IMR-90 (cell line): ENCODE measurements at regions not wholly inside any gene's neighbourhood (a gene's known extent, or its start where the extent isn't known, plus 50 kb on each side); places are given as distances from the start of the nearest gene placed in this dataset.
"Not testable (repeated sequence)": the region's sequence is repeated elsewhere in the genome, so short reads cannot be mapped to it uniquely, and the experiment has no call there.

ENCODE experiments used
- ATAC-seq: fragments of 200-7000 bp; cut with Tn5 transposase; 2 replicates; pipeline ENCODE4 v1.9.1; 2020; ENCODE audit warnings: low read depth, mild to moderate bottlenecking, moderate library complexity
- BruUV-seq: library from RNA; stranded (reverse); fragments of 400-500 nt; replicated peaks from 2 replicates; lab custom pipeline; 2021; lab: Mats Ljungman, UMichigan
- CTCF ChIA-PET: fragments of 300-600 bp; formaldehyde crosslinking; extraction: SDS; loops from one replicate; lab custom pipeline; 2021; ENCODE audit warnings: antibody characterized with exemption; lab: Yijun Ruan, JAX
- POLR2A ChIA-PET: fragments of 300-600 bp; sonication (Branson Sonifier 250); formaldehyde crosslinking; loops from one replicate; lab custom pipeline; 2022; ENCODE audit warnings: antibody characterized with exemption; ENCODE audit not compliant: unreplicated experiment; lab: Charles Lee
- DNase-seq: peaks from one replicate; pipeline ENCODE4 v3.0.0; 2013
- H2AFZ ChIP-seq: replicated peaks from 2 replicates; pipeline ENCODE3; 2013; ENCODE audit warnings: low read length, mild to moderate bottlenecking; ENCODE audit not compliant: poor library complexity
- H2AK5ac ChIP-seq: 2 replicates; pipeline ENCODE4 v1.6.1; 2013; ENCODE audit warnings: low read depth, low read length, inconsistent platforms
- H2AK9ac ChIP-seq: replicated peaks from 2 replicates; pipeline ENCODE3; 2013; ENCODE audit warnings: mild to moderate bottlenecking, low read depth, low read length, moderate library complexity; ENCODE audit not compliant: poor library complexity
- H2BK120ac ChIP-seq: 2 replicates; pipeline ENCODE4 v1.6.1; 2013; ENCODE audit warnings: low read depth, low read length, inconsistent platforms
- H2BK15ac ChIP-seq: 3 replicates; pipeline ENCODE4 v1.6.1; 2013; ENCODE audit warnings: low read depth, low read length, inconsistent platforms
- H2BK20ac ChIP-seq: 2 replicates; pipeline ENCODE4 v1.6.1; 2013; ENCODE audit warnings: low read depth, mild to moderate bottlenecking, inconsistent platforms, low read length, moderate library complexity
- H2BK5ac ChIP-seq: 2 replicates; pipeline ENCODE4 v1.6.1; 2013; ENCODE audit warnings: mild to moderate bottlenecking, low read depth, low read length, inconsistent platforms; ENCODE audit not compliant: poor library complexity, severe bottlenecking
- H3K14ac ChIP-seq: replicated peaks from 2 replicates; pipeline ENCODE4 v1.6.1; 2013; ENCODE audit warnings: low read depth, low read length, inconsistent platforms
- H3K18ac ChIP-seq: 2 replicates; pipeline ENCODE4 v1.6.1; 2013; ENCODE audit warnings: low read depth, low read length, control low read depth
- H3K23ac ChIP-seq: 2 replicates; pipeline ENCODE4 v1.6.1; 2013; ENCODE audit warnings: low read depth, low read length, inconsistent platforms
- H3K27ac ChIP-seq: 2 replicates; pipeline ENCODE4 v1.5.1; 2013; ENCODE audit warnings: mild to moderate bottlenecking, control low read depth, low read length; ENCODE audit not compliant: insufficient read depth
- H3K27me3 ChIP-seq: 2 replicates; pipeline ENCODE4 v1.6.1; 2013; ENCODE audit warnings: low read length; ENCODE audit not compliant: control insufficient read depth, insufficient read depth
- H3K36me3 ChIP-seq: 2 replicates; pipeline ENCODE4 v1.6.1; 2013; ENCODE audit warnings: low read length, mixed read lengths; ENCODE audit not compliant: control insufficient read depth, insufficient read depth
- H3K4ac ChIP-seq: 2 replicates; pipeline ENCODE4 v1.6.1; 2013; ENCODE audit warnings: low read depth, low read length, inconsistent platforms
- H3K4me1 ChIP-seq: 2 replicates; pipeline ENCODE4 v1.6.1; 2013; ENCODE audit warnings: low read length, mixed read lengths; ENCODE audit not compliant: control insufficient read depth, insufficient read depth
- H3K4me2 ChIP-seq: 2 replicates; pipeline ENCODE4 v1.6.1; 2013; ENCODE audit warnings: low read depth, mild to moderate bottlenecking, control low read depth, low read length, moderate library complexity
- H3K4me3 ChIP-seq: 2 replicates; pipeline ENCODE4 v1.5.1; 2013; ENCODE audit warnings: low read depth, mild to moderate bottlenecking, control low read depth, low read length, moderate library complexity; ENCODE audit not compliant: insufficient read depth
- H3K56ac ChIP-seq: 2 replicates; pipeline ENCODE4 v1.6.1; 2013; ENCODE audit warnings: low read length, inconsistent platforms; ENCODE audit not compliant: insufficient read depth; ENCODE audit errors: extremely low read depth
- H3K79me1 ChIP-seq, 2 experiments: 2 replicates each; pipeline ENCODE4 v1.6.1; 2013; ENCODE audit warnings: low read length in 2 of 2, inconsistent platforms in 1 of 2, low read depth in 1 of 2
- H3K9ac ChIP-seq: 2 replicates; pipeline ENCODE4 v1.6.1; 2013; ENCODE audit warnings: low read depth, low read length, control low read depth
- H3K9me1 ChIP-seq: 2 replicates; pipeline ENCODE4 v1.6.1; 2013; ENCODE audit warnings: low read length, inconsistent platforms; ENCODE audit not compliant: insufficient read depth
- H3K9me3 ChIP-seq: 2 replicates; pipeline ENCODE4 v1.6.1; 2013; ENCODE audit warnings: low read length; ENCODE audit not compliant: control insufficient read depth, insufficient read depth
- H4K20me1 ChIP-seq: 2 replicates; pipeline ENCODE4 v1.6.1; 2013; ENCODE audit warnings: low read length, inconsistent platforms; ENCODE audit not compliant: insufficient read depth
- H4K5ac ChIP-seq: 2 replicates; pipeline ENCODE4 v1.6.1; 2013; ENCODE audit warnings: mild to moderate bottlenecking, low read depth, low read length, control low read depth
- H4K8ac ChIP-seq, 2 experiments: 2 replicates each; pipeline ENCODE4 v1.6.1; 2013; ENCODE audit warnings: low read depth in 2 of 2, low read length in 2 of 2, control low read depth in 1 of 2, inconsistent platforms in 1 of 2
- H4K91ac ChIP-seq: 2 replicates; pipeline ENCODE4 v1.6.1; 2013; ENCODE audit warnings: low read depth, low read length, inconsistent platforms; ENCODE audit not compliant: insufficient read depth
- WGBS, 2 experiments: methylation state at CpG; one replicate each; pipeline versions ENCODE4 v1.1.5 to v1.1.7; 2013; ENCODE audit warnings: missing lambda C conversion rate in 2 of 2; ENCODE audit not compliant: insufficient read length in 1 of 2; ENCODE audit errors: extremely low coverage in 2 of 2; 5-methylcytosine and 5-hydroxymethylcytosine counted together
- dilution Hi-C: fragments of 300-500 bp; cut with HindIII; formaldehyde crosslinking; loops from one replicate; pipeline ENCODE4 v1.14.3; 2018; ENCODE audit warnings: low sequenced_read_pairs; ENCODE audit not compliant: unreplicated experiment
- in situ Hi-C: fragments of 300-500 bp; cut with MboI; formaldehyde crosslinking; loops from 3 replicates; pipeline ENCODE4 v1.14.3; 2019; ENCODE audit warnings: low sequenced_read_pairs, inconsistent platforms, mixed read lengths
- intact Hi-C: fragments of 100-400 bp; cut with micrococcal nuclease; formaldehyde crosslinking; loops from 2 replicates; pipeline ENCODE4 v1.10.0; 2022

- WGBS, 2 experiments = no CpG with 5 or more reads among the region's 1 CpG
- H3K4me2 ChIP-seq, H4K20me1 ChIP-seq, H3K27ac ChIP-seq, BruUV-seq, H2BK5ac ChIP-seq, H3K4me1 ChIP-seq, H3K9me3 ChIP-seq, H2AK5ac ChIP-seq, H3K4ac ChIP-seq, H3K23ac ChIP-seq, H4K91ac ChIP-seq, ATAC-seq, H3K79me1 ChIP-seq, in situ Hi-C loops, H3K56ac ChIP-seq, H3K14ac ChIP-seq, intact Hi-C loops, DNase-seq, H4K5ac ChIP-seq, H3K9ac ChIP-seq, H3K9me1 ChIP-seq, H2AK9ac ChIP-seq, H2BK20ac ChIP-seq, H2BK120ac ChIP-seq, H3K27me3 ChIP-seq, POLR2A ChIA-PET, H3K18ac ChIP-seq, H2AFZ ChIP-seq, H3K4me3 ChIP-seq, H3K36me3 ChIP-seq, CTCF ChIA-PET, H4K8ac ChIP-seq, H2BK15ac ChIP-seq, dilution Hi-C loops: not testable (repeated sequence)
Observed at GRCh38 chr22:16689358-16689757, 96.7 kb upstream of the CCT8L2 start.

GRCh38 chr22:16681290-16681689 is 88.7 kb upstream of the CCT8L2 start:
- H3K4me1 ChIP-seq, H3K9ac ChIP-seq, ATAC-seq, H3K14ac ChIP-seq, BruUV-seq, H3K27me3 ChIP-seq, H3K79me1 ChIP-seq, H3K18ac ChIP-seq, H3K23ac ChIP-seq, H4K20me1 ChIP-seq, H2AK5ac ChIP-seq, H3K56ac ChIP-seq, H3K4me3 ChIP-seq, H3K27ac ChIP-seq, H2BK15ac ChIP-seq, H3K36me3 ChIP-seq, in situ Hi-C loops, H3K4me2 ChIP-seq, H2AFZ ChIP-seq, H2BK20ac ChIP-seq, H3K9me3 ChIP-seq, H4K5ac ChIP-seq, H2AK9ac ChIP-seq, H2BK5ac ChIP-seq, H3K4ac ChIP-seq, H2BK120ac ChIP-seq, H3K9me1 ChIP-seq, dilution Hi-C loops, intact Hi-C loops, DNase-seq, POLR2A ChIA-PET, H4K91ac ChIP-seq, H4K8ac ChIP-seq: not testable (repeated sequence)
- WGBS, 2 experiments = no CpG with 5 or more reads among the region's 1 CpG
- CTCF ChIA-PET = interaction anchor here (0.7 kb wide), 1 partner anchor 133 kb away, joined by 3 read pairs; no protein-coding TSS in a partner anchor
